Endothelial cell of umbilical vein (primary cell): ENCODE measurements at regions not wholly inside any gene's neighbourhood (a gene's known extent, or its start where the extent isn't known, plus 50 kb on each side); places are given as distances from the start of the nearest gene placed in this dataset.

ENCODE experiments used
- CTCF ChIP-seq, 2 donors: IDR thresholded peaks; 1 replicate in 1 of 2; 2 replicates in 1 of 2; pipeline ENCODE4 v1.5.1; 2011; ENCODE audit warnings: low read length in 2 of 2, mild to moderate bottlenecking in 2 of 2, moderate library complexity in 2 of 2, control low read depth in 1 of 2, inconsistent platforms in 1 of 2, low read depth in 1 of 2; ENCODE audit not compliant: insufficient read depth in 1 of 2; ENCODE audit errors: extremely low read depth in 1 of 2
- EZH2 ChIP-seq: IDR thresholded peaks from 2 replicates; pipeline ENCODE4 v1.6.1; 2012; ENCODE audit warnings: borderline replicate concordance, low read depth, mild to moderate bottlenecking, moderate library complexity, low read length, inconsistent platforms; ENCODE audit not compliant: severe bottlenecking
- JUN ChIP-seq: IDR thresholded peaks from 2 replicates; pipeline ENCODE4 v1.6.1; 2011; ENCODE audit warnings: borderline replicate concordance, low read depth; ENCODE audit not compliant: insufficient read length, insufficient read depth
- MAX ChIP-seq: IDR thresholded peaks from 2 replicates; pipeline ENCODE4 v1.6.1; 2011; ENCODE audit not compliant: insufficient read depth, insufficient read length
- MYC ChIP-seq: IDR thresholded peaks from one replicate; pipeline ENCODE4 v1.6.1; 2011; ENCODE audit warnings: mild to moderate bottlenecking, low read depth, low read length
- POLR2AphosphoS5 ChIP-seq: IDR thresholded peaks from 2 replicates; pipeline ENCODE4 v1.6.1; 2012; ENCODE audit warnings: low read depth, mild to moderate bottlenecking, control low read depth, low read length, moderate library complexity; ENCODE audit not compliant: insufficient read depth

GRCh38 chr5:174937201-174938123, 213.1 kb downstream of the MSX2 start:
- TF ChIP-seq CTCF (IDR thresholded peaks at IDR 0.05; ENCODE audit: extremely low read depth in 1 of 2, insufficient read depth in 1 of 2, low read depth in 1 of 2, low read length in 2 of 2) (no peak), MYC (no peak), JUN (no peak), MAX (no peak), POLR2AphosphoS5 (no peak), EZH2 (no peak)
